ENCODE measurements at regions not wholly inside any gene's neighbourhood (a gene's known extent, or its start where the extent isn't known, plus 50 kb on each side); places are given as distances from the start of the nearest gene placed in this dataset.

DNA sequence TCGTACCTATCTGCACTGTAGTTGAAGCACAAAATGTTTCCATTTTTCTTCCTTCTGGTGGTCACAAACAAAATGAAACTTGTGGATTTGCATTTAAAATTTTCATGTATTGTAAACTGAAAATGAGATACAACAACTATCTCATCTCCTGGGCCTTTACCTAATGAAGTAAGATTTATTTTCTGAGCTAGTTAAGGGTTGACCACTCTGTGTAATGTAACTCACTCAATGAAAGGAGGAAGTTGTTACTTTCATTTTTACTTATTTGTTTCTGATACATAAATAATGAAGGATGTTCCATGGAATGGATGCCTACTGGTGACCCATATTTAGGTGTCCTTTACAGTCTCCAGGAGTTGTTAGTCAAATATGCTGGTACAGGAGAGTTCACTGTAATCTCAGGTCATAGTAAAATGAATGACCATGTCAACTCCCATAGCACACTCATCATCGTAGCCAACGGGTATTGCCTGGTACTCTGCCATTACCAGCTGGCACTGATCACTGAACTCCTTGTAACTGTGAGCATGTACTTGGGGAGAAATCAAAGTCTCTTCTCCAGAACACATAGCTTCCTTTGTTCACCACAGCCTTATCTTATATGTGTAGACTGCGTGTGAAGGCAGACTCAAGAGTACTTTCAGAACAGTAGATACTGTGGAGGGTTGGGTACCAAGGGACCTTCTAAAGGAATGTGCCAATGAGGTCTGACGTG, 474.2 kb upstream of the ROBO2 start:
- TF ChIP-seq JUND (IDR thresholded peaks at IDR 0.05; ENCODE audit: low read length), result no peak
- no peak for TF ChIP-seq GTF2F1 (IDR thresholded peaks at IDR 0.05; ENCODE audit: borderline replicate concordance, low read depth, low read length)
- TF ChIP-seq, protein P1, sequence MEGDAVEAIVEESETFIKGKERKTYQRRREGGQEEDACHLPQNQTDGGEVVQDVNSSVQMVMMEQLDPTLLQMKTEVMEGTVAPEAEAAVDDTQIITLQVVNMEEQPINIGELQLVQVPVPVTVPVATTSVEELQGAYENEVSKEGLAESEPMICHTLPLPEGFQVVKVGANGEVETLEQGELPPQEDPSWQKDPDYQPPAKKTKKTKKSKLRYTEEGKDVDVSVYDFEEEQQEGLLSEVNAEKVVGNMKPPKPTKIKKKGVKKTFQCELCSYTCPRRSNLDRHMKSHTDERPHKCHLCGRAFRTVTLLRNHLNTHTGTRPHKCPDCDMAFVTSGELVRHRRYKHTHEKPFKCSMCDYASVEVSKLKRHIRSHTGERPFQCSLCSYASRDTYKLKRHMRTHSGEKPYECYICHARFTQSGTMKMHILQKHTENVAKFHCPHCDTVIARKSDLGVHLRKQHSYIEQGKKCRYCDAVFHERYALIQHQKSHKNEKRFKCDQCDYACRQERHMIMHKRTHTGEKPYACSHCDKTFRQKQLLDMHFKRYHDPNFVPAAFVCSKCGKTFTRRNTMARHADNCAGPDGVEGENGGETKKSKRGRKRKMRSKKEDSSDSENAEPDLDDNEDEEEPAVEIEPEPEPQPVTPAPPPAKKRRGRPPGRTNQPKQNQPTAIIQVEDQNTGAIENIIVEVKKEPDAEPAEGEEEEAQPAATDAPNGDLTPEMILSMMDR (IDR thresholded peaks at IDR 0.05; ENCODE audit: control extremely low read depth in 1 of 3, insufficient read depth in 1 of 3, low read depth in 1 of 3, low read length in 3 of 3), result no peak
- no peak for TF ChIP-seq ATF2 (IDR thresholded peaks at IDR 0.05; ENCODE audit: low read length)
- TF ChIP-seq MAX (IDR thresholded peaks at IDR 0.05), result no peak
- no peak for TF ChIP-seq EZH2 (IDR thresholded peaks at IDR 0.05; ENCODE audit: low read depth, low read length, severe bottlenecking)
- no peak for TF ChIP-seq SP1 (IDR thresholded peaks at IDR 0.05; ENCODE audit: low read depth, low read length)
- no peak for TF ChIP-seq POLR2A (IDR thresholded peaks at IDR 0.05; ENCODE audit: control extremely low read depth in 1 of 2, low read depth in 2 of 2, low read length in 2 of 2)
- TF ChIP-seq ZNF274 (IDR thresholded peaks at IDR 0.05; ENCODE audit: borderline replicate concordance, extremely low read depth, low read length), result no peak
- no peak for TF ChIP-seq RAD21 (IDR thresholded peaks at IDR 0.05 in 1 of 2, conservative IDR thresholded peaks at IDR 0.05 in 1 of 2; ENCODE audit: low read depth in 2 of 2, low read length in 2 of 2)

Data from H1 (cell line).